Duodenal mucosa (tissue), 2 donors: ENCODE measurements at regions not wholly inside any gene's neighbourhood (a gene's known extent, or its start where the extent isn't known, plus 50 kb on each side); places are given as distances from the start of the nearest gene placed in this dataset.

ENCODE experiments used
- H3K27ac ChIP-seq: one replicate; pipeline ENCODE4 v1.7.0; 2013; ENCODE audit warnings: low read depth, low read length
- H3K27me3 ChIP-seq, 2 donors: one replicate each; pipeline ENCODE4 v1.7.0; 2013; ENCODE audit warnings: low read length in 2 of 2, control low read depth in 1 of 2; ENCODE audit not compliant: insufficient read depth in 2 of 2, control insufficient read depth in 1 of 2
- H3K36me3 ChIP-seq, 2 donors: one replicate each; pipeline ENCODE4 v1.7.0; 2013; ENCODE audit warnings: low read length in 2 of 2, control low read depth in 1 of 2; ENCODE audit not compliant: insufficient read depth in 2 of 2, control insufficient read depth in 1 of 2
- H3K4me1 ChIP-seq, 2 donors: one replicate each; pipeline ENCODE4 v1.7.0; 2013; ENCODE audit warnings: low read length in 2 of 2, control low read depth in 1 of 2; ENCODE audit not compliant: insufficient read depth in 2 of 2, control insufficient read depth in 1 of 2
- H3K4me3 ChIP-seq, 2 donors: one replicate each; pipeline ENCODE4 v1.7.0; 2013; ENCODE audit warnings: low read length in 2 of 2, low read depth in 1 of 2
- H3K9ac ChIP-seq, 2 donors: one replicate each; pipeline ENCODE4 v1.7.0; 2013; ENCODE audit warnings: low read length in 2 of 2, low read depth in 1 of 2
- H3K9me3 ChIP-seq, 2 donors: one replicate each; pipeline ENCODE4 v1.7.0; 2013; ENCODE audit warnings: low read length in 2 of 2, control low read depth in 1 of 2; ENCODE audit not compliant: control insufficient read depth in 1 of 2

GRCh38 chr5:145587308-145587672 is 247.9 kb downstream of the PRELID2 start:
- Histone ChIP-seq H3K4me1 (peaks cover 13 to 28% of the 10 kb centered on the region in 2 donors), H3K9me3 (no peaks in the 10 kb centered on the region), H3K27me3 (no peaks in the 10 kb centered on the region), H3K36me3 (no peaks in the 10 kb centered on the region), H3K27ac (no peak overlapping the region), H3K9ac (no peak overlapping the region), H3K4me3 (peak overlapping the region in 1 of 2 donors; percentile 30)

GRCh38 chr5:145586661-145587307 is 248.4 kb downstream of the PRELID2 start:
- peaks cover 13 to 28% of the 10 kb centered on the region in 2 donors for H3K4me1 ChIP-seq
- H3K9me3 ChIP-seq: no peaks in the 10 kb centered on the region
- no peaks in the 10 kb centered on the region for H3K27me3 ChIP-seq
- no peaks in the 10 kb centered on the region for H3K36me3 ChIP-seq
- peak overlapping the region in 1 of 2 donors; percentile 30 for H3K4me3 ChIP-seq
- H3K9ac ChIP-seq: no peak overlapping the region
- H3K27ac ChIP-seq: no peak overlapping the region

DNA sequence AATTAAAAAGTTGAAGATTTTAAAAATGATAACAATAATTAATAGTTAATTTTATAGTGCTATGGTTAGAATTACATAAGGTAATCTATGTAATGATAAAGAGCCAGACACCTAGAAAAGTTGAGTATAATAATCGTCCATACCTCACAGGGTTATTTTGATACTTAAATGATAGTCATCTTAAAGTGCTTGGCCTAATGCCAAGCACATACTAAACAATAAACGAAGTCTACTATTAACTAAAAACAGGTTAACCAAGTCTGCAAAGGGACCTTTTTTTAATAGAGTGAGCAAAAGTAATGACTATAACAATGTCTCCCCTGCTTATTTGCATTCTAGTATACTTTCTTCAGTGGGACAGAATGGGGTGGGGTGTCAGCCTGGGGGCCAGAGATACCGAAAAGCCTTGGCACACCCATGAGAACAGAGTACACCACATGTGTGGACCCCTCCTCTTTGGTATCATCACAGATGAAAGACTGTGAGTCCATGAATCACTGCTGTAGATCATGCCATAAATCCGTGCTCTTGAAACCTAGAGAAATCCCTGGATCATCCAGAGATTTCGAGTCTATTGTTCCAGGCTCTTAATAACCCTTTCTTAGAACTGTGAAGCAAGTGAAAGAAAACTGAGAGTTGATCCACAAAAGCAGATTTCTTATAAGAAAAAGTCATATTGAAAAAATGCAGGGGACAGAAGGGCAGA is 249.5 kb downstream of the PRELID2 start:
- Histone ChIP-seq H3K36me3 (no peaks in the 10 kb centered on the region), H3K27me3 (no peaks in the 10 kb centered on the region), H3K4me1 (peaks cover 13 to 34% of the 10 kb centered on the region in 2 donors), H3K4me3 (no peak overlapping the region), H3K9me3 (no peaks in the 10 kb centered on the region), H3K9ac (no peak overlapping the region), H3K27ac (no peak overlapping the region)

DNA sequence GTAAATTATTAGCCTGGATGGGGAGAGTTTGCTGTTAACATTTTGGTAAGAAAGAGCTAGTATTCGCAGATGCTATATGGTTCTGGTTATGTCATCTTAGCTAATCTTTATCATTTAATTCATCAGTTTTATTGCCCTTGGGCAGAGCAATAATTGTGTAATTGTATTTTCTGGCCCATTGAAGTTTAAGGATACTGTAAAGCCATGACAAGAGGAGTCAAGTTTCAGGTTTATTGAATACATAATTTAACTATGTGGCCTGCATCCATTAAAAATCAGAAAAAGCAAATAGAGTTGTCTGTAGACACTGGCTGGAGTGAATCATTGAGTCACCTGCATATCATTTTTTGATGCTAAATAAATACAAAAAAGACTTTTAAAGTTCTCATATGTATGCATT is 255.8 kb downstream of the PRELID2 start:
- no peak overlapping the region for H3K4me3 ChIP-seq
- no peaks in the 10 kb centered on the region for H3K36me3 ChIP-seq
- no peak overlapping the region for H3K27ac ChIP-seq
- no peak overlapping the region for H3K9ac ChIP-seq
- no peaks in the 10 kb centered on the region for H3K27me3 ChIP-seq
- H3K4me1 ChIP-seq: peaks cover 4 to 29% of the 10 kb centered on the region in 2 donors
- peaks cover 0 to 4% of the 10 kb centered on the region in 2 donors for H3K9me3 ChIP-seq

DNA sequence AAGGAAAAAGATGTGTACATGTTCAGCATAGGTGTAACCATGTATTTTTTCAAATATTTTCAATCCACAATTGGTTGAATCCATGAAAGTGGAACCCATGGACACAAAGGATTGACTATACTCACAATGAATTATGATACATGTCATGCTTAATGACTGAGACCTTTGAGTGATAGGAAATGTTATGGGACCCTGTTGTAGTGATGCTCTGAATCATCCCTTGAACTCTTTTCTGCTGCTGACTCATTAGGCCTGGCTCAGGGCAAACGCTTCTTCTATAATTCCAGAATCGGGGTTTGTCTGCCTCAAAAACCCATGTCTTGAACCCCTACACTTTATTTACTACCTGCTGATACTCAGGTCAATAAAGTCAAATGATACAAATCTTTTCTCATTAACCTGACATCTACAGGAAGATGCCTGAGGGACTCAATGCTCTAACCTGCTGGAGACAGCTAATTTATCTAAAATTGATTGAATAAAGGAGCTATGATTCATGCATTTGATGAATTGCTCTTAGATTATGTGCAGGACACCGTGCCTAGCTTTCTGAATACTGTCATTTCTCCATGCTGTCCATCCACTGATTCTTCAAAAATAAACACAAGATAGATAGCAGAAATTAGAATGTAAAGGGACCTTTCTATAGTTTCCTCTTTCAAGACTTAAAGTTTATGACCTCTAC is 260.1 kb downstream of the PRELID2 start:
- no peaks in the 10 kb centered on the region for H3K27me3 ChIP-seq
- peaks cover 0 to 4% of the 10 kb centered on the region in 2 donors for H3K9me3 ChIP-seq
- H3K4me1 ChIP-seq: peaks cover 4 to 18% of the 10 kb centered on the region in 2 donors
- no peak overlapping the region for H3K27ac ChIP-seq
- H3K4me3 ChIP-seq: no peak overlapping the region
- no peak overlapping the region for H3K9ac ChIP-seq
- H3K36me3 ChIP-seq: no peaks in the 10 kb centered on the region

DNA sequence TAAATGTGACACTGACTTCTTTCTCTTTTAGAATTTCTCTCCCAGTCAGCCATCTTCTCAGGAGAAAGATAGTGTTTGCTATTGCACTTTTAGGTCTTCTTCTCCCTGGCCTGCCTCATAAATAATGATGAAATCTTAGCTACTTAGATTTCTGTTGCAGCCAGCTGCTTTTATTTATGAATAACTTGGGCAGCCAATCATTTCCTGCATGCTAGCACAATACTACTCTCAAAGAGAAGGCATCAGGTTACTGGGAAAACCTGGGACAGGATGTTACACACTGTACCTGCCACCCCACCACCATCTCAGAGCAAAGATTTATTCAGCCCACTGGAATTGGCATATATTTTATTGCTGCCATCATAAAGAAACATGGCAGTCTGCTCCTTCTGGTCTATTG is 266.6 kb downstream of the PRELID2 start:
- H3K36me3 ChIP-seq: no peaks in the 10 kb centered on the region
- H3K27me3 ChIP-seq: no peaks in the 10 kb centered on the region
- no peak overlapping the region for H3K9ac ChIP-seq
- H3K9me3 ChIP-seq: no peaks in the 10 kb centered on the region
- H3K27ac ChIP-seq: no peak overlapping the region
- no peak overlapping the region for H3K4me3 ChIP-seq
- H3K4me1 ChIP-seq: no peaks in the 10 kb centered on the region

- Histone ChIP-seq H3K36me3 (no peaks in the 10 kb centered on the region), H3K4me1 (no peaks in the 10 kb centered on the region)
These were observed 272.2 kb downstream of the PRELID2 start for GRCh38 chr5:145562931-145563330.

GRCh38 chr5:145558288-145558687 is 276.9 kb downstream of the PRELID2 start:
- Histone ChIP-seq H3K4me3 (no peak overlapping the region), H3K9ac (no peak overlapping the region)

More at GRCh38 chr5:145562931-145563330, 272.2 kb downstream of the PRELID2 start:
- H3K9ac ChIP-seq: no peak overlapping the region
- no peaks in the 10 kb centered on the region for H3K9me3 ChIP-seq
- H3K4me3 ChIP-seq: no peak overlapping the region
- H3K27me3 ChIP-seq: no peaks in the 10 kb centered on the region
- no peak overlapping the region for H3K27ac ChIP-seq

DNA sequence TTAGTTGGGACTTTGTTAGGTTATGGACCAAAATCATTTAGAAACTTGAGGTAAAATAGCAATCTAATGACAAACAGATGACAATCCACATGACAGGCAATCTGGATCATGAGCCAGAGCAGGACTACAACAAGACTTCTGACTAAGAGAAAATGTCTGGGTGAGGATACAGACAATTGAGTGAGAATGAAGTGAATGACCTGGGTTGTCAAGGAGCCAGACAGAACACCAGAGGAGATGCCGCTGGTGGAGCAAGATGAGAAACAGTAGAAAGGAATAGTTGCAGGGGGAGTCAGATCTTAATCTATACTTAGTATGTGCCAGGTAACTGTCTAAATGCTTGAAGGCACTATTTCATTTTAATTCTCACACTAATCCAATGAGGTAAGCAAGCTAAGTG is 277.8 kb downstream of the PRELID2 start:
- Histone ChIP-seq H3K27me3 (no peaks in the 10 kb centered on the region), H3K27ac (no peak overlapping the region), H3K4me1 (no peaks in the 10 kb centered on the region), H3K36me3 (no peaks in the 10 kb centered on the region), H3K4me3 (no peak overlapping the region), H3K9ac (no peak overlapping the region), H3K9me3 (no peaks in the 10 kb centered on the region)

More at GRCh38 chr5:145558288-145558687, 276.9 kb downstream of the PRELID2 start:
- H3K27ac ChIP-seq: no peak overlapping the region
- H3K27me3 ChIP-seq: no peaks in the 10 kb centered on the region
- no peaks in the 10 kb centered on the region for H3K36me3 ChIP-seq
- no peaks in the 10 kb centered on the region for H3K4me1 ChIP-seq
- H3K9me3 ChIP-seq: no peaks in the 10 kb centered on the region

- no peaks in the 10 kb centered on the region for H3K9me3 ChIP-seq
- no peaks in the 10 kb centered on the region for H3K36me3 ChIP-seq
- no peak overlapping the region for H3K4me3 ChIP-seq
- no peak overlapping the region for H3K27ac ChIP-seq
- no peak overlapping the region for H3K9ac ChIP-seq
- H3K4me1 ChIP-seq: no peaks in the 10 kb centered on the region
- no peaks in the 10 kb centered on the region for H3K27me3 ChIP-seq
These were observed 280.7 kb downstream of the PRELID2 start for GRCh38 chr5:145554399-145554798.
